HepG2 (cell line): ENCODE measurements at regions not wholly inside any gene's neighbourhood (a gene's known extent, or its start where the extent isn't known, plus 50 kb on each side); places are given as distances from the start of the nearest gene placed in this dataset.

ENCODE experiments used
- ATAC-seq: fragments of 200-7000 bp; cut with Tn5 transposase; 3 replicates; pipeline ENCODE4 v1.9.1; 2020; ENCODE audit warnings: mild to moderate bottlenecking, moderate library complexity
- BruUV-seq: library from RNA; stranded (reverse); fragments of 400-500 nt; replicated peaks from 2 replicates; lab custom pipeline; 2021; lab: Mats Ljungman, UMichigan
- CTCF ChIA-PET: fragments of 300-600 bp; formaldehyde crosslinking; extraction: SDS; loops from one replicate; lab custom pipeline; 2021; ENCODE audit warnings: low total read pairs, inconsistent platforms, low intra/inter-chr PET ratio; lab: Yijun Ruan, JAX
- POLR2A ChIA-PET: fragments of 350-600 bp; sonication (Branson Sonifier 250); formaldehyde crosslinking; loops from one replicate; lab custom pipeline; 2020; ENCODE audit warnings: antibody characterized with exemption, inconsistent platforms; lab: Yijun Ruan, JAX
- DNase-seq: peaks from one replicate; pipeline ENCODE4 v3.0.0-alpha.2; 2015; ENCODE audit warnings: low spot score
- FAIRE-seq: peaks from 3 replicates; lab custom pipeline; 2011; peaks lifted over from hg19 to GRCh38; lab: Jason Lieb, UNC
- H2AFZ ChIP-seq: one replicate; pipeline ENCODE4 v1.6.1; 2011; ENCODE audit warnings: low read length, inconsistent platforms
- H3K27ac ChIP-seq: fragments of 300-600 bp; 3 replicates; pipeline ENCODE4 v1.8.0; 2011; ENCODE audit warnings: mixed run types, mild to moderate bottlenecking, mixed read lengths, low read length, inconsistent platforms; ENCODE audit not compliant: insufficient read depth; ENCODE audit errors: extremely low read length
- H3K27me3 ChIP-seq, 2 experiments: fragments of 200-600 bp in 1 of 2; 2 replicates in 1 of 2; 3 replicates in 1 of 2; pipeline versions ENCODE4 v1.6.0 to v1.8.0; 2011; ENCODE audit warnings: low read length in 2 of 2, mild to moderate bottlenecking in 2 of 2, moderate library complexity in 2 of 2, inconsistent platforms in 1 of 2; ENCODE audit not compliant: insufficient read depth in 2 of 2, control insufficient read depth in 1 of 2
- H3K36me3 ChIP-seq, 2 experiments: fragments of 200-600 bp in 1 of 2; replicated peaks in 1 of 2; 2 replicates in 1 of 2; 3 replicates in 1 of 2; pipeline versions ENCODE4 v1.5.1 to v1.8.0; 2011; ENCODE audit warnings: low read length in 2 of 2, inconsistent platforms in 1 of 2; ENCODE audit not compliant: insufficient read depth in 2 of 2, control insufficient read depth in 1 of 2
- H3K4me1 ChIP-seq: 2 replicates; pipeline ENCODE4 v1.5.1; 2012; ENCODE audit warnings: low read length, inconsistent platforms; ENCODE audit not compliant: insufficient read depth
- H3K4me2 ChIP-seq: 2 replicates; pipeline ENCODE4 v1.6.0; 2011; ENCODE audit warnings: low read depth, low read length, inconsistent platforms
- H3K4me3 ChIP-seq, 3 experiments: fragments of 200-600 bp in 1 of 3; sonication (generic), shearing (Covaris generic) in 1 of 3; replicated peaks in 1 of 3; 2 replicates each; pipeline ENCODE4 v1.5.1; 2011 to 2016; ENCODE audit warnings: low read length in 3 of 3, inconsistent platforms in 2 of 3, low read depth in 2 of 3, mild to moderate bottlenecking in 2 of 3, control low read depth in 1 of 3, mixed read lengths in 1 of 3; ENCODE audit not compliant: insufficient read depth in 1 of 3
- H3K79me2 ChIP-seq: one replicate; pipeline ENCODE4 v1.6.1; 2011; ENCODE audit warnings: low read length, inconsistent platforms; ENCODE audit not compliant: insufficient read depth
- H3K9ac ChIP-seq: 2 replicates; pipeline ENCODE4 v1.6.0; 2011; ENCODE audit warnings: mild to moderate bottlenecking, low read depth, low read length, inconsistent platforms; ENCODE audit not compliant: insufficient read depth
- H3K9me3 ChIP-seq: 2 replicates; pipeline ENCODE4 v1.5.1; 2012; ENCODE audit warnings: mild to moderate bottlenecking, low read length
- H4K20me1 ChIP-seq: 2 replicates; pipeline ENCODE4 v1.6.0; 2011; ENCODE audit warnings: inconsistent platforms, mild to moderate bottlenecking, low read length, moderate library complexity; ENCODE audit not compliant: insufficient read depth
- ATF7 ChIP-seq, 2 experiments: fragments of 450-650 bp in 1 of 2; sonication (generic) in 1 of 2; formaldehyde crosslinking in 1 of 2; IDR thresholded peaks; 2 replicates each; pipeline versions ENCODE4 v1.4.0 to v1.6.1; 2016 to 2020; ENCODE audit warnings: antibody characterized with exemption in 1 of 2, mild to moderate bottlenecking in 1 of 2, missing genetic modification reagents in 1 of 2
- CC2D1A ChIP-seq: sonication (generic); formaldehyde crosslinking; IDR thresholded peaks from 2 replicates; pipeline ENCODE4 v1.8.1; 2023; ENCODE audit warnings: mild to moderate bottlenecking, missing genetic modification reagents
- CHCHD3 ChIP-seq: sonication (generic); formaldehyde crosslinking; IDR thresholded peaks from 2 replicates; pipeline ENCODE4 v1.8.0; 2022; ENCODE audit warnings: mild to moderate bottlenecking, missing genetic modification reagents, moderate library complexity
- ELF1 ChIP-seq: sonication (generic); formaldehyde crosslinking; IDR thresholded peaks from 2 replicates; pipeline ENCODE4 v1.4.0; 2020; ENCODE audit warnings: missing genetic modification reagents
- GATAD2A ChIP-seq: IDR thresholded peaks from 2 replicates; pipeline ENCODE4 v1.6.1; 2016
- GZF1 ChIP-seq: sonication (generic); formaldehyde crosslinking; IDR thresholded peaks from 2 replicates; pipeline ENCODE4 v1.5.1; 2020; ENCODE audit warnings: mild to moderate bottlenecking, missing genetic modification reagents
- HES4 ChIP-seq: sonication (generic); formaldehyde crosslinking; IDR thresholded peaks from 2 replicates; pipeline ENCODE4 v1.9.0; 2021; ENCODE audit warnings: mild to moderate bottlenecking, missing genetic modification reagents, borderline replicate concordance
- IRX3 ChIP-seq: sonication (generic); formaldehyde crosslinking; IDR thresholded peaks from 2 replicates; pipeline ENCODE4 v1.8.1; 2023; ENCODE audit warnings: mild to moderate bottlenecking, low read depth, missing genetic modification reagents, borderline replicate concordance
- KDM3A ChIP-seq: IDR thresholded peaks from 2 replicates; pipeline ENCODE4 v1.6.1; 2018; ENCODE audit warnings: low read depth, missing compliant biosample characterization
- MIXL1 ChIP-seq: IDR thresholded peaks from 2 replicates; pipeline ENCODE4 v1.6.1; 2016
- NR3C1 ChIP-seq: sonication (generic); formaldehyde crosslinking; IDR thresholded peaks from 2 replicates; pipeline ENCODE4 v1.4.0; 2020; ENCODE audit warnings: missing genetic modification reagents
- PBX2 ChIP-seq: IDR thresholded peaks from 2 replicates; pipeline ENCODE4 v1.6.1; 2016; ENCODE audit warnings: control low read depth
- PLRG1 ChIP-seq: fragments of 450-650 bp; conservative IDR thresholded peaks from 2 replicates; pipeline ENCODE4 v1.6.1; 2016
- YEATS2 ChIP-seq: sonication (generic); formaldehyde crosslinking; IDR thresholded peaks from 2 replicates; pipeline ENCODE4 v1.4.0; 2020; ENCODE audit warnings: missing genetic modification reagents, borderline replicate concordance
- ZNF136 ChIP-seq: sonication (generic); formaldehyde crosslinking; IDR thresholded peaks from 2 replicates; pipeline ENCODE4 v1.8.1; 2022; ENCODE audit warnings: low read depth, mild to moderate bottlenecking, moderate library complexity, missing genetic modification reagents
- ZNF20 ChIP-seq: sonication (generic); formaldehyde crosslinking; IDR thresholded peaks from 2 replicates; pipeline ENCODE4 v1.4.0; 2020; ENCODE audit warnings: mild to moderate bottlenecking, moderate library complexity, missing genetic modification reagents
- ZNF225 ChIP-seq: sonication (generic); formaldehyde crosslinking; IDR thresholded peaks from 2 replicates; pipeline ENCODE4 v1.4.0; 2020; ENCODE audit warnings: mild to moderate bottlenecking, missing genetic modification reagents
- ZNF580 ChIP-seq: IDR thresholded peaks from 2 replicates; pipeline ENCODE4 v1.6.1; 2016; ENCODE audit warnings: low read depth, borderline replicate concordance
- WGBS: methylation state at CpG from one replicate; pipeline ENCODE4 v1.1.6; 2017; ENCODE audit warnings: low lambda C conversion rate; 5-methylcytosine and 5-hydroxymethylcytosine counted together
- in situ Hi-C: cut with HindIII; loops from 2 replicates; pipeline ENCODE4 v1.10.0; 2017; ENCODE audit warnings: low pct_unique_long_range_greater_than_20kb; ENCODE audit not compliant: extremely low pct_ligation_motif_present
- intact Hi-C: fragments of 100-400 bp; cut with micrococcal nuclease; formaldehyde crosslinking; loops from one replicate; pipeline ENCODE4 v1.10.0; 2022; ENCODE audit not compliant: unreplicated experiment

- TF ChIP-seq ATF7 (IDR thresholded peaks at IDR 0.05) = no peak
- TF ChIP-seq ATF7 (CRISPR knock-in tag; IDR thresholded peaks at IDR 0.05) = no peak
- no peak for TF ChIP-seq HES4 (CRISPR knock-in tag)
- TF ChIP-seq CHCHD3 (CRISPR knock-in tag) = no peak
- TF ChIP-seq ZNF580 (CRISPR knock-in tag) = no peak
- TF ChIP-seq, all 625 proteins: peak for 0
Observed at GRCh38 chr5:61854531-61854930, 451.5 kb upstream of the KIF2A start (continued).

- Histone ChIP-seq H3K4me3 (no peak overlapping the region), H3K9ac (no peak overlapping the region), H3K4me1 (no peaks in the 10 kb centered on the region), H3K36me3 (no peaks in the 10 kb centered on the region), H3K9me3 (no peaks in the 10 kb centered on the region), H3K4me2 (no peak overlapping the region), H2AFZ (no peak overlapping the region), H3K27ac (no peak overlapping the region), H4K20me1 (no peaks in the 10 kb centered on the region), H3K79me2 (no peaks in the 10 kb centered on the region), H3K27me3 (no peaks in the 10 kb centered on the region)
- ChIA-PET CTCF (no interaction called here), POLR2A (no interaction called here)
- WGBS = 8% methylated on average over 1 of the region's 1 CpG
- BruUV-seq = no TSS peak
- intact Hi-C loops = no loop called here
- TF ChIP-seq ZNF136 (CRISPR knock-in tag) (no peak), ZNF225 (CRISPR knock-in tag) (no peak), KDM3A (no peak), NR3C1 (CRISPR knock-in tag) (no peak), CC2D1A (CRISPR knock-in tag) (no peak), YEATS2 (CRISPR knock-in tag) (no peak), ELF1 (CRISPR knock-in tag) (no peak), GATAD2A (no peak), PLRG1 (no peak), ZNF20 (CRISPR knock-in tag) (no peak), MIXL1 (no peak), IRX3 (CRISPR knock-in tag) (no peak), GZF1 (CRISPR knock-in tag) (no peak), PBX2 (CRISPR knock-in tag) (no peak)
- DNase-seq = no peak
- ATAC-seq = no peak
- in situ Hi-C loops = no loop called here
- no peak for FAIRE-seq
Observed at GRCh38 chr5:61860978-61861377, 445.0 kb upstream of the KIF2A start.
